GM06990 (cell line): ENCODE measurements at regions not wholly inside any gene's neighbourhood (a gene's known extent, or its start where the extent isn't known, plus 50 kb on each side); places are given as distances from the start of the nearest gene placed in this dataset.
"Not testable (repeated sequence)": the region's sequence is repeated elsewhere in the genome, so short reads cannot be mapped to it uniquely, and the experiment has no call there.

Source experiments
- DNase-seq: peaks from one replicate; pipeline ENCODE4 v3.0.0-alpha.2; 2011; ENCODE audit not compliant: insufficient read length; ENCODE audit errors: extremely low read depth
- H3K27me3 ChIP-seq: replicated peaks from 2 replicates; pipeline ENCODE4 v1.6.0; 2011; ENCODE audit warnings: low read length; ENCODE audit not compliant: control insufficient read depth, insufficient read depth
- H3K36me3 ChIP-seq: 2 replicates; pipeline ENCODE4 v1.5.1; 2011; ENCODE audit warnings: low read length; ENCODE audit not compliant: control insufficient read depth, insufficient read depth
- H3K4me3 ChIP-seq: replicated peaks from 2 replicates; pipeline ENCODE4 v1.5.1; 2011; ENCODE audit warnings: low read depth, mild to moderate bottlenecking, control low read depth, low read length
- CTCF ChIP-seq: IDR thresholded peaks from 2 replicates; pipeline ENCODE4 v1.5.1; 2011; ENCODE audit warnings: low read length, control low read depth, mild to moderate bottlenecking, inconsistent platforms; ENCODE audit not compliant: insufficient read depth, poor library complexity, severe bottlenecking

GRCh38 chr6:97497713-97498331 is 214.8 kb upstream of the MMS22L start:
- peak; percentile 89 for TF ChIP-seq CTCF
- Histone ChIP-seq H3K27me3 (no peaks in the 10 kb centered on the region), H3K36me3 (no peaks in the 10 kb centered on the region), H3K4me3 (no peak overlapping the region)
- no peak for DNase-seq

- Histone ChIP-seq H3K27me3 (no peaks in the 10 kb centered on the region), H3K36me3 (no peaks in the 10 kb centered on the region), H3K4me3 (no peak overlapping the region)
- TF ChIP-seq CTCF: no peak
- DNase-seq: no peak
Observed at GRCh38 chr6:97501853-97502252, 218.8 kb upstream of the MMS22L start.

- no peak for DNase-seq
- Histone ChIP-seq H3K36me3 (no peaks in the 10 kb centered on the region), H3K27me3 (no peaks in the 10 kb centered on the region), H3K4me3 (no peak overlapping the region)
- no peak for TF ChIP-seq CTCF
Observed at GRCh38 chr6:97508646-97509045, 225.6 kb upstream of the MMS22L start.

- not testable (repeated sequence) for DNase-seq, H3K36me3 ChIP-seq, H3K4me3 ChIP-seq, H3K27me3 ChIP-seq
Observed at GRCh38 chr6:97513260-97513659, 230.2 kb upstream of the MMS22L start.

- Histone ChIP-seq H3K4me3 (no peak overlapping the region), H3K27me3 (no peaks in the 10 kb centered on the region), H3K36me3 (no peaks in the 10 kb centered on the region)
- no peak for TF ChIP-seq CTCF
- no peak for DNase-seq
Observed at GRCh38 chr6:97524811-97525210, 241.8 kb upstream of the MMS22L start.

- no peak for TF ChIP-seq CTCF
- H3K27me3 ChIP-seq: no peaks in the 10 kb centered on the region
- H3K4me3 ChIP-seq: no peak overlapping the region
- no peak for DNase-seq
- no peaks in the 10 kb centered on the region for H3K36me3 ChIP-seq
Observed at GRCh38 chr6:97535800-97536199, 252.8 kb upstream of the MMS22L start.
